ENCODE measurements at regions not wholly inside any gene's neighbourhood (a gene's known extent, or its start where the extent isn't known, plus 50 kb on each side); places are given as distances from the start of the nearest gene placed in this dataset.

GRCh38 chr7:131654668-131655326, 98.4 kb upstream of the PODXL start:
- Histone ChIP-seq H2AFZ (ENCODE audit: control insufficient read depth, low read length) (no peak overlapping the region), H3K4me1 (ENCODE audit: control insufficient read depth, extremely low read depth, insufficient read depth, low read length) (no peaks in the 10 kb centered on the region), H3K9ac (ENCODE audit: control insufficient read depth, extremely low read depth, insufficient read depth, low read length) (no peak overlapping the region), H3K9me1 (ENCODE audit: control insufficient read depth, extremely low read depth, insufficient read depth, low read length) (no peaks in the 10 kb centered on the region), H3K79me2 (ENCODE audit: control insufficient read depth, insufficient read depth, low read length) (no peaks in the 10 kb centered on the region), H3K4me3 (ENCODE audit: control insufficient read depth in 2 of 3, extremely low read depth in 1 of 3, insufficient read depth in 2 of 3, low read depth in 1 of 3, low read length in 3 of 3) (no peak overlapping the region), H3K36me3 (ENCODE audit: control insufficient read depth in 2 of 2, extremely low read depth in 1 of 2, insufficient read depth in 2 of 2, low read length in 2 of 2) (no peaks in the 10 kb centered on the region), H3K9me3 (ENCODE audit: control insufficient read depth, low read depth, low read length) (no peaks in the 10 kb centered on the region), H4K20me1 (ENCODE audit: control insufficient read depth, extremely low read depth, insufficient read depth, low read length) (no peaks in the 10 kb centered on the region), H3K4me2 (ENCODE audit: control insufficient read depth, extremely low read depth, insufficient read depth, low read depth, low read length) (no peak overlapping the region), H3K27me3 (ENCODE audit: control insufficient read depth, extremely low read depth, insufficient read depth, low read length) (peaks cover 11% of the 10 kb centered on the region), H3K27ac (ENCODE audit: control insufficient read depth, insufficient read depth, low read length) (no peak overlapping the region)
- FAIRE-seq (no peak), DNase-seq (ENCODE audit: low read depth, low spot score) (peak; percentile 30)
- TF ChIP-seq EZH2 (IDR thresholded peaks at IDR 0.05; ENCODE audit: low read length): peak; percentile 34
- TF ChIP-seq, protein P1, sequence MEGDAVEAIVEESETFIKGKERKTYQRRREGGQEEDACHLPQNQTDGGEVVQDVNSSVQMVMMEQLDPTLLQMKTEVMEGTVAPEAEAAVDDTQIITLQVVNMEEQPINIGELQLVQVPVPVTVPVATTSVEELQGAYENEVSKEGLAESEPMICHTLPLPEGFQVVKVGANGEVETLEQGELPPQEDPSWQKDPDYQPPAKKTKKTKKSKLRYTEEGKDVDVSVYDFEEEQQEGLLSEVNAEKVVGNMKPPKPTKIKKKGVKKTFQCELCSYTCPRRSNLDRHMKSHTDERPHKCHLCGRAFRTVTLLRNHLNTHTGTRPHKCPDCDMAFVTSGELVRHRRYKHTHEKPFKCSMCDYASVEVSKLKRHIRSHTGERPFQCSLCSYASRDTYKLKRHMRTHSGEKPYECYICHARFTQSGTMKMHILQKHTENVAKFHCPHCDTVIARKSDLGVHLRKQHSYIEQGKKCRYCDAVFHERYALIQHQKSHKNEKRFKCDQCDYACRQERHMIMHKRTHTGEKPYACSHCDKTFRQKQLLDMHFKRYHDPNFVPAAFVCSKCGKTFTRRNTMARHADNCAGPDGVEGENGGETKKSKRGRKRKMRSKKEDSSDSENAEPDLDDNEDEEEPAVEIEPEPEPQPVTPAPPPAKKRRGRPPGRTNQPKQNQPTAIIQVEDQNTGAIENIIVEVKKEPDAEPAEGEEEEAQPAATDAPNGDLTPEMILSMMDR (optimal IDR thresholded peaks at IDR 0.05 in 1 of 3, IDR thresholded peaks at IDR 0.05 in 1 of 3, conservative IDR thresholded peaks at IDR 0.05 in 1 of 3; ENCODE audit: extremely low read depth in 1 of 3, insufficient read depth in 2 of 3, low read length in 3 of 3): peak; percentile 93 to 98 (median 96)
- dilution Hi-C loops (cut with MboI; ENCODE audit: extremely low pct_ligation_motif_present, low sequenced_read_pairs): no loop called here

GRCh38 chr7:131654249-131654558, 97.8 kb upstream of the PODXL start:
- dilution Hi-C loops (cut with MboI; ENCODE audit: extremely low pct_ligation_motif_present, low sequenced_read_pairs): no loop called here
- no peak overlapping the region for H3K4me3 ChIP-seq (ENCODE audit: control insufficient read depth in 2 of 3, extremely low read depth in 1 of 3, insufficient read depth in 2 of 3, low read depth in 1 of 3, low read length in 3 of 3)
- peaks cover 11% of the 10 kb centered on the region for H3K27me3 ChIP-seq (ENCODE audit: control insufficient read depth, extremely low read depth, insufficient read depth, low read length)
- no peaks in the 10 kb centered on the region for H3K9me1 ChIP-seq (ENCODE audit: control insufficient read depth, extremely low read depth, insufficient read depth, low read length)
- H3K79me2 ChIP-seq (ENCODE audit: control insufficient read depth, insufficient read depth, low read length): no peaks in the 10 kb centered on the region
- FAIRE-seq (no peak), DNase-seq (ENCODE audit: low read depth, low spot score) (no peak)
- no peaks in the 10 kb centered on the region for H3K9me3 ChIP-seq (ENCODE audit: control insufficient read depth, low read depth, low read length)
- no peak overlapping the region for H3K4me2 ChIP-seq (ENCODE audit: control insufficient read depth, extremely low read depth, insufficient read depth, low read depth, low read length)
- no peak overlapping the region for H3K27ac ChIP-seq (ENCODE audit: control insufficient read depth, insufficient read depth, low read length)
- no peak for TF ChIP-seq EZH2 (IDR thresholded peaks at IDR 0.05; ENCODE audit: low read length)
- TF ChIP-seq, protein P1 (optimal IDR thresholded peaks at IDR 0.05 in 1 of 3, IDR thresholded peaks at IDR 0.05 in 1 of 3, conservative IDR thresholded peaks at IDR 0.05 in 1 of 3; ENCODE audit: extremely low read depth in 1 of 3, insufficient read depth in 2 of 3, low read length in 3 of 3): no peak
- no peak overlapping the region for H3K9ac ChIP-seq (ENCODE audit: control insufficient read depth, extremely low read depth, insufficient read depth, low read length)
- H2AFZ ChIP-seq (ENCODE audit: control insufficient read depth, low read length): no peak overlapping the region
- no peaks in the 10 kb centered on the region for H3K4me1 ChIP-seq (ENCODE audit: control insufficient read depth, extremely low read depth, insufficient read depth, low read length)
- no peaks in the 10 kb centered on the region for H3K36me3 ChIP-seq (ENCODE audit: control insufficient read depth in 2 of 2, extremely low read depth in 1 of 2, insufficient read depth in 2 of 2, low read length in 2 of 2)
- no peaks in the 10 kb centered on the region for H4K20me1 ChIP-seq (ENCODE audit: control insufficient read depth, extremely low read depth, insufficient read depth, low read length)
